ENCODE measurements at regions not wholly inside any gene's neighbourhood (a gene's known extent, or its start where the extent isn't known, plus 50 kb on each side); places are given as distances from the start of the nearest gene placed in this dataset.
"Not testable (repeated sequence)": the region's sequence is repeated elsewhere in the genome, so short reads cannot be mapped to it uniquely, and the experiment has no call there.

GRCh38 chr3:145490088-145491048 lies 670.6 kb downstream of the PLOD2 start:
- H3K36me3 ChIP-seq (ENCODE audit: insufficient read depth), result no peaks in the 10 kb centered on the region

DNA sequence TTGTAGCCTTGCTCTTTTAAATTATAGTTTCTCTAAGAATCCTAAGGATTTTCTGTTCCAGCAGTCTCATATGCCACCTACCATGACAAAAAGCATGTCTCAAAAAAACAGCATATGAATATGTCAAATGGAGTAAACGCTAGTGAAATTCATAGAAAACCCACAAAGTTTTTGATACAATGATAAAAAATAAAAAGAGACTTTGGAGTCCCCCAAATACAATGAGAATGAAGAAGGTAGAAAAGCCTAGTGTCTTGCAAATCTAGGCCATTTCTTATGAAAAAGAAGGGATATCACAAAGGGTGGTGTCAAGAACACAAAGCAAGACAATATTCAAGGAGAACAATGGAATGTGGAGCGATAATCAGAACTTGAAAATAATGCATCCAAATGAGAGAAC lies 668.5 kb downstream of the PLOD2 start:
- no peak for DNase-seq (ENCODE audit: extremely low spot score)
- Histone ChIP-seq H3K4me1 (ENCODE audit: insufficient read depth) (no peaks in the 10 kb centered on the region), H3K27ac (ENCODE audit: low read depth) (no peak overlapping the region), H3K4me3 (ENCODE audit: low read depth, low read length) (no peak overlapping the region), H3K36me3 (ENCODE audit: insufficient read depth) (no peaks in the 10 kb centered on the region)
- 87% methylated on average over 2 of the region's 2 CpGs for WGBS

More at GRCh38 chr3:145490088-145491048, 670.6 kb downstream of the PLOD2 start:
- Histone ChIP-seq H3K27ac (ENCODE audit: low read depth) (no peak overlapping the region), H3K4me1 (ENCODE audit: insufficient read depth) (no peaks in the 10 kb centered on the region), H3K4me3 (ENCODE audit: low read depth, low read length) (no peak overlapping the region)
- no peak for DNase-seq (ENCODE audit: extremely low spot score)
- 71% methylated on average over 11 of the region's 11 CpGs for WGBS

- not testable (repeated sequence) for H3K4me1 ChIP-seq (ENCODE audit: insufficient read depth); H3K36me3 ChIP-seq (ENCODE audit: insufficient read depth); H3K4me3 ChIP-seq (ENCODE audit: low read depth, low read length); DNase-seq (ENCODE audit: extremely low spot score); H3K27ac ChIP-seq (ENCODE audit: low read depth)
- 93% methylated on average over 4 of the region's 4 CpGs for WGBS
Measured at GRCh38 chr3:145517416-145517815, 643.6 kb downstream of the PLOD2 start.

DNA sequence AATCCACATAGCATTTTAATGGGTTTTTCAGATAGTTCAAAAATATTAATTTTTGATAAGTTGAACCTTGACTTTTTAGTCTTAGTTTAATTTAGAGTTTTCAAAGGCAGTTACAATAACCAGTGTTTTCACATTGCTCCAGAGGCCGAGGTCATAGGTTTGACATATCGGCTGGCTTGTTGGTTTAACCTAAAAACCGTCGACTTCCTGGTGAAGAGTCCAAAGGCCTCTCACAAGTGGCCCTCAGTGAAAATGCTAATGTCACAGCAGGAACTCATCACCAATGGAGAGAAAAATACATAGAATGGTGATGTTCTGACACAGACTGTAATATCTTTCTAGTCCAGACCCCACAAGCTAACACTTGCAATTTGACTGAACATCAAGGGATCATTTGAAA lies 642.3 kb downstream of the PLOD2 start:
- no peak overlapping the region for H3K4me3 ChIP-seq (ENCODE audit: low read depth, low read length)
- no peaks in the 10 kb centered on the region for H3K36me3 ChIP-seq (ENCODE audit: insufficient read depth)
- H3K27ac ChIP-seq (ENCODE audit: low read depth), result no peak overlapping the region
- DNase-seq (ENCODE audit: extremely low spot score), result no peak
- 62% methylated on average over 4 of the region's 4 CpGs for WGBS
- no peaks in the 10 kb centered on the region for H3K4me1 ChIP-seq (ENCODE audit: insufficient read depth)

GRCh38 chr3:145519398-145520047 lies 641.5 kb downstream of the PLOD2 start:
- DNase-seq (ENCODE audit: extremely low spot score), result no peak
- H3K27ac ChIP-seq (ENCODE audit: low read depth), result no peak overlapping the region
- WGBS, result 75% methylated on average over 6 of the region's 6 CpGs
- no peak overlapping the region for H3K4me3 ChIP-seq (ENCODE audit: low read depth, low read length)
- H3K4me1 ChIP-seq (ENCODE audit: insufficient read depth), result no peaks in the 10 kb centered on the region
- no peaks in the 10 kb centered on the region for H3K36me3 ChIP-seq (ENCODE audit: insufficient read depth)

DNA sequence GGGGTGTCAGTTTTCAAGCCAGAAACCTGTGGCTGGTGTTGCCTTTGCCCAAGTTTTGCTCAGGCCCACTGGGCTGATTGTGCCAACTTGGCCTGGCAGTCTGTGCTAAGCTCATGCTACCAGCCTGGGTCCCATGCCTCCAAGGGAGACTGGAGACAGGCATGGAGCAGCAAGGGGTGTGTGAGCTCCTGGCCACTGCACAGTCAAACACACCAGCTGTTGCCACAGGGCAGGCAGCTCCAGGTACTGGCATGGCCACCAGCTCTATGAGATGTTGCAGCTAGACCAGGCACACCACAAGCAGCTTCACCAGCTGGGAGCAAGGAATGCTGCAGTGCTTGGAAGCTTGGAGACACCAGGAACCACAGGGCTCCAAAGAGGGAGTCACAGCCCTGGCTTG lies 638.8 kb downstream of the PLOD2 start:
- no peaks in the 10 kb centered on the region for H3K36me3 ChIP-seq (ENCODE audit: insufficient read depth)
- DNase-seq (ENCODE audit: extremely low spot score), result no peak
- no peak overlapping the region for H3K27ac ChIP-seq (ENCODE audit: low read depth)
- H3K4me1 ChIP-seq (ENCODE audit: insufficient read depth), result no peaks in the 10 kb centered on the region
- H3K4me3 ChIP-seq (ENCODE audit: low read depth, low read length), result no peak overlapping the region

DNA sequence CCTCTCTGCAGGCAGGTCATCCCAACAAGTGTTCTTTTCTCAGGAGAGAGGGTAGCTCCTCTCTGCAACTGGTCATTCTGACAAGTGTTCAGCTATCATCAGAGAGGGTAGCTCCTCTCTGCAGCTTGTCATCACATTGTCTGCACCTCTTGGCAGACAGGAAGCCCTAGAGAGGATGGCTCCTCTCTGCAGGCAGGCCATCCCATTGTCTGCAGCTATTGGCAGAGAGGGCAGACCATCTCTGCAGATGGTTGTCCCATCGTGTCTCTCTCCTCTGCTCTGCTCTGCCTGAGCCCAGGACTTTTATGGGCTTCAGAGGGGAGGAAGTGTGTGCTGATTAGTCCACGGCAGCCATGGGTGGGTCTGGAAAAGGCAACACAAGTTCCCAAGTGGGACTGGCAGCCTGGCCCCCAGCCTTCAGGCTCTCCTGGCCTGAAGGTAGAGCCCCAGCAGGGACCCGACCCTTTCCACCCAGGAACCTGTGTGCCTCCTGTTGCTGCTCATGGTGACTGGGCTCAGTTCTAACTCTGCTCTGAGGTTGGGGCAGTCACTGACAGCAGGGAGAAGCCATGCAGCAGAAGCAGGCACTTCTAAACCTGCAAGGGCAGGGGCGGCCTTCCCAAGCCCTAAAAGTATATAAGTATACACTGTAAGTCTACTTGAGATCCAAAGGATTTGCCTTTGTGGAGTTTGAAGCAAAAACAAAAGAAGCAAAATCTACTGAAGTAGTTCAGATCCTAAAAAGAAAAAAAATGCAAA lies 637.9 kb downstream of the PLOD2 start:
- H3K36me3 ChIP-seq (ENCODE audit: insufficient read depth), result no peaks in the 10 kb centered on the region
- no peaks in the 10 kb centered on the region for H3K4me1 ChIP-seq (ENCODE audit: insufficient read depth)
- H3K4me3 ChIP-seq (ENCODE audit: low read depth, low read length), result no peak overlapping the region
- DNase-seq (ENCODE audit: extremely low spot score), result no peak
- WGBS, result 89% methylated on average over 4 of the region's 4 CpGs
- no peak overlapping the region for H3K27ac ChIP-seq (ENCODE audit: low read depth)

DNA sequence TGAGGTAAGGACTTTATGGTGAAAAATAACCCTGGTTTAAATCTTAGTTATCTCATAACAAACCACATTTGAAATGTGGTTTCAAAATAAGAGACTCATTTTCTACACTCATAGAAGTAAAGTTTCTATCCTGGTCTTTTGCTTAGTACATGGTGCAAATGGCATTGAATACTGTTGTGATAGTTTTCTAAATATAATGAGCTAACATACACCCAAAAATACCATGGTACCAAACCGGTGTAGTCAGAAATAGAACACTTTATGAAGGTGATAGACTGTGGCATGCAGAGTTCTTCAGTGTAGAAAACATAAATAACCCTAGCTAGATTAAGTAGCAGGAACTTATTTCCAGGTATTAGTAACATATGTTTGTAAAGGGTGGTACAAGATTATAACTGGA lies 629.4 kb downstream of the PLOD2 start:
- H3K4me1 ChIP-seq (ENCODE audit: insufficient read depth), result no peaks in the 10 kb centered on the region
- H3K36me3 ChIP-seq (ENCODE audit: insufficient read depth), result no peaks in the 10 kb centered on the region
- WGBS, result 79% methylated on average over 1 of the region's 1 CpG
- DNase-seq (ENCODE audit: extremely low spot score), result no peak
- no peak overlapping the region for H3K4me3 ChIP-seq (ENCODE audit: low read depth, low read length)
- no peak overlapping the region for H3K27ac ChIP-seq (ENCODE audit: low read depth)

GRCh38 chr3:145533696-145534095 lies 627.3 kb downstream of the PLOD2 start:
- WGBS, result 87% methylated on average over 1 of the region's 1 CpG
- DNase-seq (ENCODE audit: extremely low spot score), result no peak
- Histone ChIP-seq H3K27ac (ENCODE audit: low read depth) (no peak overlapping the region), H3K4me1 (ENCODE audit: insufficient read depth) (no peaks in the 10 kb centered on the region), H3K36me3 (ENCODE audit: insufficient read depth) (no peaks in the 10 kb centered on the region), H3K4me3 (ENCODE audit: low read depth, low read length) (no peak overlapping the region)

DNA sequence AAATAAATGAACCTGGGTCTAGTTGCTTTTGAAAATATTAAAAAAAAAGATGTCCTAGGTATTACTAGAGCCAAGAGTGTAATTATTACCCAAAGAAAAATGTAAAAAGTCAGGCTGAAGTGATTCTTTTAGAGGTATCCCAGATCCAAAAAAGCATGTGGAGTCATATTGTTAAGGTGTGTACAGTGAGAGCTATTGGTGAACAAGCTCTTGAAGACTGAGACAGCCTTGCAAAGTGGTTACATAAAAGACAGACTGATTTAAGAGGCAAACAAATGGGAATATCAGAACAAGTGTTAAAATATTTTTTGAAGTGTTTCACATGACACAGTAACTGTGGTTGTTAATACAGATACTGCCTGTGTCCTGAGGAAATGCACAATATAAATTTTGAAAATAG lies 624.5 kb downstream of the PLOD2 start:
- Histone ChIP-seq H3K36me3 (ENCODE audit: insufficient read depth) (no peaks in the 10 kb centered on the region), H3K4me3 (ENCODE audit: low read depth, low read length) (no peak overlapping the region)
- DNase-seq (ENCODE audit: extremely low spot score), result no peak

GRCh38 chr3:145550522-145550921 lies 610.5 kb downstream of the PLOD2 start:
- WGBS, result 27% methylated on average over 1 of the region's 1 CpG
- DNase-seq (ENCODE audit: extremely low spot score), result no peak
- Histone ChIP-seq H3K36me3 (ENCODE audit: insufficient read depth) (no peaks in the 10 kb centered on the region), H3K27ac (ENCODE audit: low read depth) (no peak overlapping the region), H3K4me3 (ENCODE audit: low read depth, low read length) (no peak overlapping the region), H3K4me1 (ENCODE audit: insufficient read depth) (no peaks in the 10 kb centered on the region)

More for the DNA sequence above, 624.5 kb downstream of the PLOD2 start:
- Histone ChIP-seq H3K27ac (ENCODE audit: low read depth) (no peak overlapping the region), H3K4me1 (ENCODE audit: insufficient read depth) (no peaks in the 10 kb centered on the region)

DNA sequence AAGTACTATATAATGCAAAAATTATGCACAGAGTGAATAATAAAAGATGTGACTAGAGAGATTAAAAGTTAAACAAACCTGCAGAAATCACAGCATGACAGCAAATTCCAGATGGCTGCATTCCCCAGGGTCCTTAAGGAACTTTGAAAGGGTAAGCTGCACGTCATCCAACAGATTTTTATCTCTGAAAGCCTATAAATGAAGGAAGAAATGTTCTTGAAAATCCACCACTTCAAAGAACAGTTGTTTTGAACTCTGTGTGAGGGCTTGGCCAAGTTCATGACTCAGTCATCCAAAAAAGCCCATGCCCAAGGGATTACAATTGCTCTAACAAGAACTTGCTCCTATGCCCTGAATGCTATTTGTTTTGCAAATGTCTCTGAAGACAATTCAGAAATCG lies 603.6 kb downstream of the PLOD2 start:
- Histone ChIP-seq H3K27ac (ENCODE audit: low read depth) (no peak overlapping the region), H3K4me3 (ENCODE audit: low read depth, low read length) (no peak overlapping the region), H3K4me1 (ENCODE audit: insufficient read depth) (no peaks in the 10 kb centered on the region), H3K36me3 (ENCODE audit: insufficient read depth) (no peaks in the 10 kb centered on the region)
- peak; percentile 18 for DNase-seq (ENCODE audit: extremely low spot score)
- WGBS, result 7% methylated on average over 2 of the region's 2 CpGs

DNA sequence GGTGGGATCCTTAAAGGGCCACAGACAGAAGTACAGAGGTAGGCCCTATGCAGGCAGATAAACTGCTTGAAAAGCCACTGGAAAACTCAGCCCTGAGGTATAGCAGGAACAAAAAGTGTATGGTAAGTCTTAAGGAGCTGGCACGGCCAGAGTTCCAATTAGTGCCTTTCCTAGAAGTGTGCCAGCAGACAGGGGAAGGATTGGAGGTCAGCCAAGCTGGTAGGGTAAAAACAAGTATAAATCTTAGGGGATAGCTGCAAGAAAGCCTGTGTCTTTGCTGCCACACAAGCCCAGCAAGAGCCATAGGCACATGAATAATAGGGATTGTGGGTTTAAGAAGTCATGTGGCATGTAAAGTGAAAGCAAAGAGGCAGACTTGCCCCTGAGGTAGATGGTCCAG lies 582.5 kb downstream of the PLOD2 start:
- no peaks in the 10 kb centered on the region for H3K36me3 ChIP-seq (ENCODE audit: insufficient read depth)
- no peak overlapping the region for H3K4me3 ChIP-seq (ENCODE audit: low read depth, low read length)

DNA sequence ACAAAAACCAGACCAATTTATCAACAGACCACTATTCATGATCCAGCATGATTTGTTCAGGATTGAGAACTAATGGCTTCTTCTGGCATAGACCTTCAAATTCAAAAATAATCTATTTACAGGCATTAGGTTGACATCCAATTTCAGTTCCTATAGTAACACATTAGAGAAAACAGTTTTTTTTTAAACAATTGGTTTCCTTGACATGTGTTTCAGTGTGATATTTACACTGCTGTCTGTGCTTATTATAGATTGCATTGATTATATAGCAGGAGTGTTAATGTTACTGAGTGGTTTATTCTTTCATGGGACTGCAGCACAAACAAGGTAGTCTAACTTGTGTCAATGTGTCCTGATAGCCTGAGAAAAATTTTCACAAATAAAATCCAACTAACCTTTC lies 579.3 kb downstream of the PLOD2 start:
- Histone ChIP-seq H3K27ac (ENCODE audit: low read depth) (no peak overlapping the region), H3K4me1 (ENCODE audit: insufficient read depth) (no peaks in the 10 kb centered on the region), H3K36me3 (ENCODE audit: insufficient read depth) (no peaks in the 10 kb centered on the region), H3K4me3 (ENCODE audit: low read depth, low read length) (no peak overlapping the region)
- DNase-seq (ENCODE audit: extremely low spot score), result no peak

More for the DNA sequence above, 582.5 kb downstream of the PLOD2 start:
- DNase-seq (ENCODE audit: extremely low spot score), result no peak
- no peaks in the 10 kb centered on the region for H3K4me1 ChIP-seq (ENCODE audit: insufficient read depth)
- H3K27ac ChIP-seq (ENCODE audit: low read depth), result no peak overlapping the region
- 73% methylated on average over 1 of the region's 1 CpG for WGBS

All from urinary bladder (tissue), 3 donors.